MM.1S (cell line): ENCODE measurements at regions not wholly inside any gene's neighbourhood (a gene's known extent, or its start where the extent isn't known, plus 50 kb on each side); places are given as distances from the start of the nearest gene placed in this dataset.

Experiments
- EZH2 ChIP-seq: fragments of 300-600 bp; sonication (generic); optimal IDR thresholded peaks from 2 replicates; pipeline ENCODE3; 2017; ENCODE audit warnings: low read depth, mild to moderate bottlenecking, antibody characterized with exemption, low read length, mixed read lengths
- TF ChIP-seq, protein P1 (sequence below): fragments of 300-600 bp; sonication (generic); IDR thresholded peaks from 2 replicates; pipeline ENCODE4 v1.5.1; 2016; ENCODE audit warnings: antibody characterized with exemption, low read length, mixed read lengths

DNA sequence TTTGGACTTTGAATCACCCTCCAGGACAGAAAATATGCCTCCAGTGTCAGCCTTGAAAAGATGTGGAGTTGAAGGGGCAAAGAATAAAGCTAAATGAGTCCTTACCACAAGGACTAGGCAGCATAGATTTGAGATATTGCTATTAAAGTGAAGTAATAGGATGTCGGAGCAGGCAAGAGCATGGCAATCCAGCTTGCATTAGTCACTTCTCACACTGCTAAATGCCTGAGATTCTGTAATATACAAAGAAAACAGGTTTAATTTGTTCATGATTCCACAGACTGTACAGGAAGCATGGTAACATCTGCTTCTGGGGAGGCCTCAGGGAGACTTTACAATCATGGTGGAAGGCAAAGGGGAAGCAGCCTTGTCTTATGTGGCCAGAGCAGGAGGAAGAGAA is 109.8 kb upstream of the PCDH7 start:
- TF ChIP-seq, protein P1, sequence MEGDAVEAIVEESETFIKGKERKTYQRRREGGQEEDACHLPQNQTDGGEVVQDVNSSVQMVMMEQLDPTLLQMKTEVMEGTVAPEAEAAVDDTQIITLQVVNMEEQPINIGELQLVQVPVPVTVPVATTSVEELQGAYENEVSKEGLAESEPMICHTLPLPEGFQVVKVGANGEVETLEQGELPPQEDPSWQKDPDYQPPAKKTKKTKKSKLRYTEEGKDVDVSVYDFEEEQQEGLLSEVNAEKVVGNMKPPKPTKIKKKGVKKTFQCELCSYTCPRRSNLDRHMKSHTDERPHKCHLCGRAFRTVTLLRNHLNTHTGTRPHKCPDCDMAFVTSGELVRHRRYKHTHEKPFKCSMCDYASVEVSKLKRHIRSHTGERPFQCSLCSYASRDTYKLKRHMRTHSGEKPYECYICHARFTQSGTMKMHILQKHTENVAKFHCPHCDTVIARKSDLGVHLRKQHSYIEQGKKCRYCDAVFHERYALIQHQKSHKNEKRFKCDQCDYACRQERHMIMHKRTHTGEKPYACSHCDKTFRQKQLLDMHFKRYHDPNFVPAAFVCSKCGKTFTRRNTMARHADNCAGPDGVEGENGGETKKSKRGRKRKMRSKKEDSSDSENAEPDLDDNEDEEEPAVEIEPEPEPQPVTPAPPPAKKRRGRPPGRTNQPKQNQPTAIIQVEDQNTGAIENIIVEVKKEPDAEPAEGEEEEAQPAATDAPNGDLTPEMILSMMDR: no peak
- TF ChIP-seq EZH2: no peak
